ENCODE measurements at regions not wholly inside any gene's neighbourhood (a gene's known extent, or its start where the extent isn't known, plus 50 kb on each side); places are given as distances from the start of the nearest gene placed in this dataset.

DNA sequence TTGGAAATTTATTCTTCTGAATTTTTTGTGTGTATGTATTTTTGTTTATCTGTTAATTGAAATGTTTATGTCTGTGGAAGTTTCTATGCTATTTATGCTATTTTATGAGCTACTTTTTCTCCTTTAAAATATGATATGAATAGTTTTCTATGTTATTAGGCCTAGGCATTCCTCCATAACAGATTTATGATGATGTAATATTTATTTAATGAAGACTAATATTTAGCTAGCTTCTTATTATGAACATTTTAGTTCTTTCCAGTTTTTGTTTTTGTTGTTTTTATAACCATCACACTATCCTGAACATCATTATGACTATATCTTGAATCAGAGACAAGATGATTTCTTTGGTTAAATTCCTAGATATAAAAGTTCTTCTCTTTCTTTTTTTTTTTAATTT, 70.7 kb downstream of the P2RY1 start:
- TF ChIP-seq, protein P1, sequence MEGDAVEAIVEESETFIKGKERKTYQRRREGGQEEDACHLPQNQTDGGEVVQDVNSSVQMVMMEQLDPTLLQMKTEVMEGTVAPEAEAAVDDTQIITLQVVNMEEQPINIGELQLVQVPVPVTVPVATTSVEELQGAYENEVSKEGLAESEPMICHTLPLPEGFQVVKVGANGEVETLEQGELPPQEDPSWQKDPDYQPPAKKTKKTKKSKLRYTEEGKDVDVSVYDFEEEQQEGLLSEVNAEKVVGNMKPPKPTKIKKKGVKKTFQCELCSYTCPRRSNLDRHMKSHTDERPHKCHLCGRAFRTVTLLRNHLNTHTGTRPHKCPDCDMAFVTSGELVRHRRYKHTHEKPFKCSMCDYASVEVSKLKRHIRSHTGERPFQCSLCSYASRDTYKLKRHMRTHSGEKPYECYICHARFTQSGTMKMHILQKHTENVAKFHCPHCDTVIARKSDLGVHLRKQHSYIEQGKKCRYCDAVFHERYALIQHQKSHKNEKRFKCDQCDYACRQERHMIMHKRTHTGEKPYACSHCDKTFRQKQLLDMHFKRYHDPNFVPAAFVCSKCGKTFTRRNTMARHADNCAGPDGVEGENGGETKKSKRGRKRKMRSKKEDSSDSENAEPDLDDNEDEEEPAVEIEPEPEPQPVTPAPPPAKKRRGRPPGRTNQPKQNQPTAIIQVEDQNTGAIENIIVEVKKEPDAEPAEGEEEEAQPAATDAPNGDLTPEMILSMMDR (conservative IDR thresholded peaks at IDR 0.05), result no peak
- TF ChIP-seq EZH2 (IDR thresholded peaks at IDR 0.05; ENCODE audit: low read depth), result no peak

Measured in PC-9 (cell line).